ENCODE measurements at regions not wholly inside any gene's neighbourhood (a gene's known extent, or its start where the extent isn't known, plus 50 kb on each side); places are given as distances from the start of the nearest gene placed in this dataset.

- Histone ChIP-seq H3K27ac (no peak overlapping the region), H3K9me3 (ENCODE audit: control insufficient read depth, low read length) (no peaks in the 10 kb centered on the region), H3K4me3 (ENCODE audit: low read depth, low read length) (no peak overlapping the region), H2AFZ (no peak overlapping the region), H3K4me2 (ENCODE audit: low read length) (no peak overlapping the region), H3K4me1 (no peaks in the 10 kb centered on the region), H3K79me2 (no peaks in the 10 kb centered on the region), H3K9ac (no peak overlapping the region), H3K27me3 (ENCODE audit: control insufficient read depth, insufficient read depth, low read length) (no peaks in the 10 kb centered on the region), H3K36me3 (ENCODE audit: control insufficient read depth, insufficient read depth, low read length) (no peaks in the 10 kb centered on the region)
- no peak for TF ChIP-seq CTCF (IDR thresholded peaks at IDR 0.05)
Measured at GRCh38 chr3:82100378-82100777, 338.9 kb upstream of the GBE1 start.

- no peak overlapping the region for H3K4me3 ChIP-seq (ENCODE audit: low read depth, low read length)
- H3K27me3 ChIP-seq (ENCODE audit: control insufficient read depth, insufficient read depth, low read length), result no peaks in the 10 kb centered on the region
- H3K27ac ChIP-seq, result no peak overlapping the region
- H3K4me1 ChIP-seq, result no peaks in the 10 kb centered on the region
- H3K79me2 ChIP-seq, result no peaks in the 10 kb centered on the region
- H3K9me3 ChIP-seq (ENCODE audit: control insufficient read depth, low read length), result no peaks in the 10 kb centered on the region
- no peak for TF ChIP-seq CTCF (IDR thresholded peaks at IDR 0.05)
- no peaks in the 10 kb centered on the region for H3K36me3 ChIP-seq (ENCODE audit: control insufficient read depth, insufficient read depth, low read length)
- H2AFZ ChIP-seq, result no peak overlapping the region
- no peak overlapping the region for H3K9ac ChIP-seq
- no peak overlapping the region for H3K4me2 ChIP-seq (ENCODE audit: low read length)
Measured at GRCh38 chr3:82093641-82094040, 332.2 kb upstream of the GBE1 start.

GRCh38 chr3:82088749-82089148, 327.3 kb upstream of the GBE1 start:
- no peaks in the 10 kb centered on the region for H3K27me3 ChIP-seq (ENCODE audit: control insufficient read depth, insufficient read depth, low read length)
- H3K4me3 ChIP-seq (ENCODE audit: low read depth, low read length), result no peak overlapping the region
- no peak overlapping the region for H3K27ac ChIP-seq
- no peaks in the 10 kb centered on the region for H3K9me3 ChIP-seq (ENCODE audit: control insufficient read depth, low read length)
- H2AFZ ChIP-seq, result no peak overlapping the region
- no peak overlapping the region for H3K4me2 ChIP-seq (ENCODE audit: low read length)
- H3K79me2 ChIP-seq, result no peaks in the 10 kb centered on the region
- H3K4me1 ChIP-seq, result no peaks in the 10 kb centered on the region
- TF ChIP-seq CTCF (IDR thresholded peaks at IDR 0.05), result no peak
- no peak overlapping the region for H3K9ac ChIP-seq
- H3K36me3 ChIP-seq (ENCODE audit: control insufficient read depth, insufficient read depth, low read length), result no peaks in the 10 kb centered on the region

GRCh38 chr3:82087958-82088357, 326.5 kb upstream of the GBE1 start:
- Histone ChIP-seq H3K4me2 (ENCODE audit: low read length) (no peak overlapping the region), H2AFZ (no peak overlapping the region), H3K79me2 (no peaks in the 10 kb centered on the region), H3K36me3 (ENCODE audit: control insufficient read depth, insufficient read depth, low read length) (no peaks in the 10 kb centered on the region), H3K9ac (no peak overlapping the region), H3K4me3 (ENCODE audit: low read depth, low read length) (no peak overlapping the region), H3K27ac (no peak overlapping the region), H3K4me1 (no peaks in the 10 kb centered on the region), H3K27me3 (ENCODE audit: control insufficient read depth, insufficient read depth, low read length) (no peaks in the 10 kb centered on the region), H3K9me3 (ENCODE audit: control insufficient read depth, low read length) (no peaks in the 10 kb centered on the region)
- no peak for TF ChIP-seq CTCF (IDR thresholded peaks at IDR 0.05)

- no peak overlapping the region for H3K27ac ChIP-seq
Measured at GRCh38 chr3:82085851-82086475, 324.5 kb upstream of the GBE1 start.

More at GRCh38 chr3:82085851-82086475, 324.5 kb upstream of the GBE1 start:
- no peaks in the 10 kb centered on the region for H3K27me3 ChIP-seq (ENCODE audit: control insufficient read depth, insufficient read depth, low read length)
- H3K36me3 ChIP-seq (ENCODE audit: control insufficient read depth, insufficient read depth, low read length), result no peaks in the 10 kb centered on the region
- no peaks in the 10 kb centered on the region for H3K9me3 ChIP-seq (ENCODE audit: control insufficient read depth, low read length)
- no peak overlapping the region for H2AFZ ChIP-seq
- H3K4me3 ChIP-seq (ENCODE audit: low read depth, low read length), result no peak overlapping the region
- H3K9ac ChIP-seq, result no peak overlapping the region
- no peaks in the 10 kb centered on the region for H3K4me1 ChIP-seq
- TF ChIP-seq CTCF (IDR thresholded peaks at IDR 0.05), result no peak
- H3K79me2 ChIP-seq, result no peaks in the 10 kb centered on the region
- no peak overlapping the region for H3K4me2 ChIP-seq (ENCODE audit: low read length)
